ENCODE measurements at regions not wholly inside any gene's neighbourhood (a gene's known extent, or its start where the extent isn't known, plus 50 kb on each side); places are given as distances from the start of the nearest gene placed in this dataset.
"Not testable (repeated sequence)": the region's sequence is repeated elsewhere in the genome, so short reads cannot be mapped to it uniquely, and the experiment has no call there.

GRCh38 chr6:168938546-168938945, 315.1 kb downstream of the THBS2 start:
- intact Hi-C loops (cut with micrococcal nuclease) = no loop called here
- no peak overlapping the region for H3K27ac Mint-ChIP-seq
- H3K27me3 Mint-ChIP-seq = peaks cover 25% of the 10 kb centered on the region

GRCh38 chr6:168937054-168937453, 316.6 kb downstream of the THBS2 start:
- ChIA-PET POLR2A (no interaction called here), CTCF (no interaction called here)
- no peak for DNase-seq
- no peaks in the 10 kb centered on the region for H3K9me3 Mint-ChIP-seq
- intact Hi-C loops (cut with micrococcal nuclease) = no loop called here
- H3K4me1 Mint-ChIP-seq (ENCODE audit: low read depth) = no peaks in the 10 kb centered on the region
- no peak overlapping the region for H3K27ac Mint-ChIP-seq
- no peaks in the 10 kb centered on the region for H3K36me3 Mint-ChIP-seq
- peaks cover 25% of the 10 kb centered on the region for H3K27me3 Mint-ChIP-seq
- no peak overlapping the region for H3K4me3 Mint-ChIP-seq

More at GRCh38 chr6:168938546-168938945, 315.1 kb downstream of the THBS2 start:
- no peak for DNase-seq
- no peaks in the 10 kb centered on the region for H3K9me3 Mint-ChIP-seq
- H3K4me1 Mint-ChIP-seq (ENCODE audit: low read depth) = no peaks in the 10 kb centered on the region
- CTCF ChIA-PET = no interaction called here
- H3K36me3 Mint-ChIP-seq = no peaks in the 10 kb centered on the region
- POLR2A ChIA-PET = no interaction called here
- H3K4me3 Mint-ChIP-seq = no peak overlapping the region

- intact Hi-C loops (cut with micrococcal nuclease) = no loop called here
Observed at GRCh38 chr6:168935628-168936010, 318.0 kb downstream of the THBS2 start.

DNA sequence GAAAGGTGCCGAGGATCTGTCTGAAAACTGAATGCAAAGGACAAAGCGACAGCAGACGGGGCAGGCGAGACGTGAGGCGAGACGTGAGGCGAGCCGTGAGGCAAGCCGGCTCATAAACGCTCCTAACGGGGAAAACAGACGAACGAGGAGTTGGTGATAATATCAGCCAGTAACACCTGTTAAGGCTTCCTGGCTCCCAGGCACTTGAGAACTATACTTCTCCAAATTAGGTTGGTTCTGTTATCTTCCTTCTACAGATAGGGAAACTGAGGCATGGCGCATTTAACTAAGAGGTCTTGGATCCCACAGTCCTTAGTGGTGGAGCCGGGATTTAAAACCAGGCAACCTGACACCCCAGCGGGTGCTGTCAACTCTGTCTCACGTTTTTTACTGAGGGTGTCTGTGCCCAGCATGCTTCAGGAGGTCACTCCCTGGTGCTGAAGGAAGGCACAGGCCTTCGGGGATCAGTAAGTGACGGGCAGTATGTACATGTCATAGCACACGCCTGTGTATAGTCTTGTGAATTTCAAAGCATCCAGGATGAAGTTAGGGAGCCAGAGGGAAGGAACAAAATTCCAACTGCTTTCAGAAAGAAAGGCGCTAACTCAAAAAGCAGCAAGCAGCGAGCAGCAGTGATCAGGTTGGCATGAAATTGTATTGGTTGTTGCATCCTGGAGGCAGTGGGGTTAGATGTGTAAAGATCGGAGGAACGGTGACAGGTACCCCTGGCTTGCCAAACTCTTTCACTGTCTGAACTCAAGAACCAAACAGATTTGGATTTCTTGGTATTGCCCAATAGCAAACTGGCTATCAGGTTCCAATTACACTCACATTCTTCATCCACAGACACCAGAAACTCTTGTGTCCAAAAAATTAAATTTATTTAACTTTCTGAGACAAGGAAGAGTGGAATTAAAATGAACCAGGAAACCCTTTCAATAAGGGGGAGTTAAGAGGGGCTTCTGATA, 318.7 kb downstream of the THBS2 start:
- intact Hi-C loops (cut with micrococcal nuclease) = no loop called here
- POLR2A ChIA-PET = no interaction called here
- Mint-ChIP-seq H3K9me3 (no peaks in the 10 kb centered on the region), H3K4me3 (no peak overlapping the region), H3K4me1 (ENCODE audit: low read depth) (no peaks in the 10 kb centered on the region), H3K27ac (no peak overlapping the region), H3K27me3 (peaks cover 25% of the 10 kb centered on the region), H3K36me3 (no peaks in the 10 kb centered on the region)
- no peak for DNase-seq
- CTCF ChIA-PET = no interaction called here

More at GRCh38 chr6:168935628-168936010, 318.0 kb downstream of the THBS2 start:
- POLR2A ChIA-PET = no interaction called here
- DNase-seq = no peak
- H3K9me3 Mint-ChIP-seq = no peaks in the 10 kb centered on the region
- no peaks in the 10 kb centered on the region for H3K36me3 Mint-ChIP-seq
- H3K4me1 Mint-ChIP-seq (ENCODE audit: low read depth) = no peaks in the 10 kb centered on the region
- H3K4me3 Mint-ChIP-seq = no peak overlapping the region
- H3K27ac Mint-ChIP-seq = no peak overlapping the region
- CTCF ChIA-PET = no interaction called here
- peaks cover 25% of the 10 kb centered on the region for H3K27me3 Mint-ChIP-seq

GRCh38 chr6:168932171-168932570, 321.5 kb downstream of the THBS2 start:
- H3K27ac Mint-ChIP-seq; H3K4me3 Mint-ChIP-seq; DNase-seq; H3K36me3 Mint-ChIP-seq; H3K9me3 Mint-ChIP-seq; CTCF ChIA-PET; intact Hi-C loops (cut with micrococcal nuclease); H3K4me1 Mint-ChIP-seq (ENCODE audit: low read depth): not testable (repeated sequence)
- H3K27me3 Mint-ChIP-seq = peaks cover 15% of the 10 kb centered on the region
- POLR2A ChIA-PET = interaction anchor here (0.6 kb wide), 1 partner anchor 11 kb away, joined by 3 read pairs; no protein-coding TSS in a partner anchor

- intact Hi-C loops (cut with micrococcal nuclease) = not testable (repeated sequence)
Observed at GRCh38 chr6:168931072-168931471, 322.6 kb downstream of the THBS2 start.

DNA sequence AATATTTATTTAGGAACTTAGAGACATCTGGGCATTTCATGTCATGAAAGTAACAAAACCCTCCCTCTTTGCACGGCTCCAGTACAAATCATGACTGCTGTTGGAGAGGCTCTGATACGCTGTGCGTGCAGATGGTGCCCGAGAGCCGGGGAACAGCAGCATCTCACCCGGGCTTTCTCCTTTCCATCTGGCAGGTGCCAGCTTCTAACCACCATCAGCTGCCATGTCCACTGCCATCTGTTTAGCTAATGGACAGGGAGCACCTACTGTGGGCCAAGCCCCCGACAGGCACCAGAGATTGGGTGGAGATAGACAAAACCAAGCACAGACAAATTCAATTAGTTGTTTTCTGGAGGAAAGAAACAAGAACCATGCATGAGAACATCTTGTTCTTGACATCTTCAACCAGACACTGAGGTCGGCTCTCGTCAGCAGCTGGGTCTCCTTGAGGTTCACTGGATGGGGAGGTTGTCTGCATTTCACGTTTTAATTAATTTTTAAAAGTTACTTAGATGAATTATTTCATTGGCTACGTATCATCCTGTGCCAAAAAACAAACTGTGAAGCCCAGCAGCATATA, 323.7 kb downstream of the THBS2 start:
- no peak for DNase-seq
- no peaks in the 10 kb centered on the region for H3K4me1 Mint-ChIP-seq (ENCODE audit: low read depth)
- no peak overlapping the region for H3K4me3 Mint-ChIP-seq
- H3K36me3 Mint-ChIP-seq = no peaks in the 10 kb centered on the region
- no peak overlapping the region for H3K27ac Mint-ChIP-seq
- ChIA-PET POLR2A (no interaction called here), CTCF (no interaction called here)
- no peaks in the 10 kb centered on the region for H3K9me3 Mint-ChIP-seq
- H3K27me3 Mint-ChIP-seq = peaks cover 8% of the 10 kb centered on the region
- intact Hi-C loops (cut with micrococcal nuclease) = no loop called here

More at GRCh38 chr6:168931072-168931471, 322.6 kb downstream of the THBS2 start:
- H3K9me3 Mint-ChIP-seq; H3K27ac Mint-ChIP-seq; CTCF ChIA-PET; DNase-seq; POLR2A ChIA-PET; H3K36me3 Mint-ChIP-seq; H3K4me3 Mint-ChIP-seq; H3K4me1 Mint-ChIP-seq (ENCODE audit: low read depth): not testable (repeated sequence)
- H3K27me3 Mint-ChIP-seq = peaks cover 12% of the 10 kb centered on the region

GRCh38 chr6:168928012-168928411, 325.6 kb downstream of the THBS2 start:
- no peak overlapping the region for H3K4me3 Mint-ChIP-seq
- H3K27me3 Mint-ChIP-seq = peaks cover 3% of the 10 kb centered on the region
- no peaks in the 10 kb centered on the region for H3K4me1 Mint-ChIP-seq (ENCODE audit: low read depth)
- no peak for DNase-seq
- ChIA-PET CTCF (no interaction called here), POLR2A (no interaction called here)
- intact Hi-C loops (cut with micrococcal nuclease) = no loop called here
- no peaks in the 10 kb centered on the region for H3K9me3 Mint-ChIP-seq
- no peaks in the 10 kb centered on the region for H3K36me3 Mint-ChIP-seq
- H3K27ac Mint-ChIP-seq = no peak overlapping the region

- no peak for DNase-seq
- H3K9me3 Mint-ChIP-seq = no peaks in the 10 kb centered on the region
- no peaks in the 10 kb centered on the region for H3K36me3 Mint-ChIP-seq
- no peak overlapping the region for H3K4me3 Mint-ChIP-seq
- peaks cover 3% of the 10 kb centered on the region for H3K27me3 Mint-ChIP-seq
- ChIA-PET CTCF (no interaction called here), POLR2A (no interaction called here)
- H3K27ac Mint-ChIP-seq = no peak overlapping the region
- intact Hi-C loops (cut with micrococcal nuclease) = no loop called here
- no peaks in the 10 kb centered on the region for H3K4me1 Mint-ChIP-seq (ENCODE audit: low read depth)
Observed at GRCh38 chr6:168927026-168927425, 326.6 kb downstream of the THBS2 start.

DNA sequence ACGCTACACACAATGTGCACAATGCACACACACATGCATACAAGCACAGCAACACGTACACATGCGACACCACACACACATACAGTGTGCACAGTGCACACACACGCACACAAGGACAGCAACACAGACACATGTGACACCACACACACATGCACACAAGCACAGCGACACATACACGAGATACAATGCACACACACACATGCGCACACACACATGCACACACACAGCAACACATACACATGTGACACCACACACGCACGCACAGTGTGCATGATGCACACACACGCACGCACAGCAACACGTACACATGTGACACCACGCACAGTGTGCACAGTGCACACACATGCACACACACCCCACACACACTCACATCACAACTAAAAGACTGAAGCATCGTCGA, 327.3 kb downstream of the THBS2 start:
- intact Hi-C loops (cut with micrococcal nuclease) = no loop called here
- H3K4me1 Mint-ChIP-seq (ENCODE audit: low read depth) = no peaks in the 10 kb centered on the region
- H3K27me3 Mint-ChIP-seq = peaks cover 3% of the 10 kb centered on the region
- POLR2A ChIA-PET = no interaction called here
- no peaks in the 10 kb centered on the region for H3K9me3 Mint-ChIP-seq
- H3K36me3 Mint-ChIP-seq = no peaks in the 10 kb centered on the region
- no peak for DNase-seq
- no peak overlapping the region for H3K4me3 Mint-ChIP-seq
- no peak overlapping the region for H3K27ac Mint-ChIP-seq
- CTCF ChIA-PET = no interaction called here

- H3K4me1 Mint-ChIP-seq (ENCODE audit: low read depth) = no peaks in the 10 kb centered on the region
- ChIA-PET CTCF (no interaction called here), POLR2A (no interaction called here)
- H3K27ac Mint-ChIP-seq = no peak overlapping the region
- H3K4me3 Mint-ChIP-seq = no peak overlapping the region
- H3K27me3 Mint-ChIP-seq = peaks cover 3% of the 10 kb centered on the region
- intact Hi-C loops (cut with micrococcal nuclease) = no loop called here
- DNase-seq = no peak
- H3K36me3 Mint-ChIP-seq = no peaks in the 10 kb centered on the region
- no peaks in the 10 kb centered on the region for H3K9me3 Mint-ChIP-seq
Observed at GRCh38 chr6:168925671-168926070, 328.0 kb downstream of the THBS2 start.

DNA sequence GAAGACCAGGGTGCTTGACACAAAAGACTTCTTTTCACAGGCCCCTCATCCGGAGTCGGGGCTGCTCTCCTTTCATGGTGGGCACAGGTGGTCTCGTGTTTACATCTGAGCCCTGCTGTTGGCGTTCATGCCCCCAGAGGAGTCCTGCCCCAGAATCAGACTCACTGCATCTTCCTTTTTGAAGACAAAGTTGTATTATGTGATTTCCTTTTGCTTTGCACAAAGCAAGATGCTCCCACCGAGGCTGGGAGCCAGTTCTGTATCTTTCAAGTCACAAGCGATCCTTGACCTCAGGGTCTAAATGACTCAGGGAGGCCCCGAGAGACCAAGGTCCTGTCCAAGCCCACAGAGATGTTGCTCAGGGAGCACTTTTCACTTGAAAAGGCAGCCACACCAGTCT, 330.5 kb downstream of the THBS2 start:
- H3K36me3 Mint-ChIP-seq = no peaks in the 10 kb centered on the region
- no peak for DNase-seq
- POLR2A ChIA-PET = no interaction called here
- intact Hi-C loops (cut with micrococcal nuclease) = no loop called here
- no peak overlapping the region for H3K27ac Mint-ChIP-seq
- H3K27me3 Mint-ChIP-seq = peaks cover 3% of the 10 kb centered on the region
- CTCF ChIA-PET = no interaction called here
- no peaks in the 10 kb centered on the region for H3K4me1 Mint-ChIP-seq (ENCODE audit: low read depth)
- no peak overlapping the region for H3K4me3 Mint-ChIP-seq
- H3K9me3 Mint-ChIP-seq = no peaks in the 10 kb centered on the region

DNA sequence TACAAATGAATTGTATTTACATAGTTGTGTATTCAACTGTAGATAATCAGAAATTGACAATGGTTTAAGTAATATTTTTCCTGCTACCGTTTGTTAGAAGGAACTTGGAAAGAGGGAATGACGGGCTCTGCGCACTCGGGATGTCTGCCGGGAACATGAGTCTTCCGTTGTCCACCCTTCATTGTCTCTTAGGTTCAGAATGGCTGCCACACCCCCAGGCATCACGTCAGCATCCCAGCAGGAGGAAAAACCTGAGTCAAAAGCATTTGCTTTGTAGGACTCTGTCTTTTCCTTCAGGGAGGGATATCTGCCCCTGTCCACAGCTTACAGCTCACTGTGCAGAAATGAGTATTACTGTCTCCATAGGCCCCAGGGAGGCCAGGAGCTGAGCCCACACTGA, 331.2 kb downstream of the THBS2 start:
- POLR2A ChIA-PET = no interaction called here
- no peak for DNase-seq
- Mint-ChIP-seq H3K4me3 (no peak overlapping the region), H3K9me3 (no peaks in the 10 kb centered on the region), H3K27me3 (peaks cover 3% of the 10 kb centered on the region), H3K36me3 (no peaks in the 10 kb centered on the region), H3K4me1 (ENCODE audit: low read depth) (no peaks in the 10 kb centered on the region), H3K27ac (no peak overlapping the region)
- intact Hi-C loops (cut with micrococcal nuclease) = no loop called here
- CTCF ChIA-PET = no interaction called here

All from activated CD4-positive, alpha-beta memory T cell treated with anti-CD3 and anti-CD28 coated beads for 36 hours (primary cell).